ENCODE measurements at regions not wholly inside any gene's neighbourhood (a gene's known extent, or its start where the extent isn't known, plus 50 kb on each side); places are given as distances from the start of the nearest gene placed in this dataset.

DNA sequence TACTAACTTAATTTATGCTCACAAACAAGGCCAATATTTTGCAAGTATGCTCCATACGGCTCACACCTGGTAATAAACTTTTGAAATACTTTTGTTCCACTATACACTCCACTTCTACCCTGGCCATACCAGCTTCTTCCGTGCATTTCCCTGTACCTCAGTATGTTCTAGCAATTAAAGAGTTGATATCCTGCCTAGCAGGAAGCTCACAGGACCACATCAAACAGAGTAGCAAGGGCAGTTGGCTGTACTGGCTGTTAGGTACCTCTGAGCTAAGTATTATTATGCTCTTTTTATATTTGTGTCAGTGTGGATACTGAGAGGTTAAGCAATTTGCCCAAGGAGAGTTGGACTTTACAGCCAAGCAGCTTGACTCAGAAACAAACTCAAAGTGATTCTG, 257.7 kb downstream of the SLITRK6 start:
- H3K9me3 ChIP-seq, result no peaks in the 10 kb centered on the region
- TF ChIP-seq POLR2AphosphoS5 (IDR thresholded peaks at IDR 0.05), result no peak
- TF ChIP-seq POLR2A (IDR thresholded peaks at IDR 0.05), result no peak
- TF ChIP-seq, protein P1, sequence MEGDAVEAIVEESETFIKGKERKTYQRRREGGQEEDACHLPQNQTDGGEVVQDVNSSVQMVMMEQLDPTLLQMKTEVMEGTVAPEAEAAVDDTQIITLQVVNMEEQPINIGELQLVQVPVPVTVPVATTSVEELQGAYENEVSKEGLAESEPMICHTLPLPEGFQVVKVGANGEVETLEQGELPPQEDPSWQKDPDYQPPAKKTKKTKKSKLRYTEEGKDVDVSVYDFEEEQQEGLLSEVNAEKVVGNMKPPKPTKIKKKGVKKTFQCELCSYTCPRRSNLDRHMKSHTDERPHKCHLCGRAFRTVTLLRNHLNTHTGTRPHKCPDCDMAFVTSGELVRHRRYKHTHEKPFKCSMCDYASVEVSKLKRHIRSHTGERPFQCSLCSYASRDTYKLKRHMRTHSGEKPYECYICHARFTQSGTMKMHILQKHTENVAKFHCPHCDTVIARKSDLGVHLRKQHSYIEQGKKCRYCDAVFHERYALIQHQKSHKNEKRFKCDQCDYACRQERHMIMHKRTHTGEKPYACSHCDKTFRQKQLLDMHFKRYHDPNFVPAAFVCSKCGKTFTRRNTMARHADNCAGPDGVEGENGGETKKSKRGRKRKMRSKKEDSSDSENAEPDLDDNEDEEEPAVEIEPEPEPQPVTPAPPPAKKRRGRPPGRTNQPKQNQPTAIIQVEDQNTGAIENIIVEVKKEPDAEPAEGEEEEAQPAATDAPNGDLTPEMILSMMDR (IDR thresholded peaks at IDR 0.05), result no peak
- no peak for TF ChIP-seq EP300 (IDR thresholded peaks at IDR 0.05; ENCODE audit: low read depth)
- intact Hi-C loops (cut with DNase I; ENCODE audit: low total_unique reads), result no loop called here
- no peaks in the 10 kb centered on the region for H3K36me3 ChIP-seq
- WGBS, 2 donors (ENCODE audit: low coverage in 1 of 2), result 32 to 47% methylated on average over 2 of the region's 2 CpGs
- no peak for DNase-seq
- no peak overlapping the region for H3K27ac ChIP-seq
- no peaks in the 10 kb centered on the region for H3K4me1 ChIP-seq
- H3K27me3 ChIP-seq, result no peaks in the 10 kb centered on the region
- in situ Hi-C loops (cut with MboI; ENCODE audit: low pct_ligation_motif_present in 1 of 4, low pct_unique_long_range_greater_than_20kb in 1 of 4, low sequenced_read_pairs in 3 of 4), result no loop called here
- no peak overlapping the region for H3K4me3 ChIP-seq

DNA sequence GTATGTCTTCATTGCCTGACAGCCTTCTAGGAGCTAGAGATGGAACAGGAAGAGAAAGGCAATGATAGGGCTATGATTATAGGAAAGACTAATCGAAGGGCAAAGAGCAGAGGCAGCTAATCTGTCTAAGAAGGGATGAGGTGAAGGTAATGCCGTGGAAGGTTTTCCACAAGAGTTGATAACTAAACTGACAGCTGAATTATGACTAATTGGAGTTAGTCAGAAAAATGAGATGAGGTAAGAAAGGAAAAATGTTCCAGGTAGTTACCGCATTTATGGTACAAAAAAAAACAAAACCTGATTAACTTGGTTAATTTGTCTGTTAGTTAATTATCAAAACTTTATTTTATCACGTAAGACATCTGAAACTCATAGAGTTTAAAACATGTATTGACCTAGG, 260.3 kb downstream of the SLITRK6 start:
- Histone ChIP-seq H3K4me3 (no peak overlapping the region), H3K4me1 (no peaks in the 10 kb centered on the region), H3K27me3 (no peaks in the 10 kb centered on the region), H3K36me3 (no peaks in the 10 kb centered on the region), H3K27ac (no peak overlapping the region), H3K9me3 (no peaks in the 10 kb centered on the region)
- TF ChIP-seq EP300 (IDR thresholded peaks at IDR 0.05; ENCODE audit: low read depth), result no peak
- TF ChIP-seq, protein P1 (IDR thresholded peaks at IDR 0.05), result no peak
- no peak for TF ChIP-seq POLR2AphosphoS5 (IDR thresholded peaks at IDR 0.05)
- TF ChIP-seq POLR2A (IDR thresholded peaks at IDR 0.05), result no peak
- intact Hi-C loops (cut with DNase I; ENCODE audit: low total_unique reads), result no loop called here
- in situ Hi-C loops (cut with MboI; ENCODE audit: low pct_ligation_motif_present in 1 of 4, low pct_unique_long_range_greater_than_20kb in 1 of 4, low sequenced_read_pairs in 3 of 4), result no loop called here
- DNase-seq, result no peak
- WGBS, 2 donors (ENCODE audit: low coverage in 1 of 2), result 78 to 95% methylated on average over 4 of the region's 4 CpGs

DNA sequence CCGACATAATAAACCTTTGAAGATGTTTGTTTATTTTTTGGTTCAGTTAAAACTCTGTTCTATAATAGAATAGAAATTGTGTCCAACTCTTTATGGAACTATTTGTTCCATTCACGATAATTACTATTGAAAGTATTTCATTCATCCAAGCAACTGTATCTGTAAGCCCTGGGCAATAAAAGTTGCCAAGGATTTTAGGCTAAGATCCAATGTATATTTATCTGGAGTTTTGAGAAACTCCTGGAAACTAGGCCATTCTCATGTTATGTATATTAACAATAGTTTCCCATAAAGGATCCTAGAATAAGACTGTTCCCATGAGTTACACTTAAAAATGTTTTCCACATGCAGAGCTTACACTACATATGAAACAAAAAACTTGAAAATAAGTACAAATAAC, 261.6 kb downstream of the SLITRK6 start:
- TF ChIP-seq EP300 (IDR thresholded peaks at IDR 0.05; ENCODE audit: low read depth), result no peak
- TF ChIP-seq POLR2A (IDR thresholded peaks at IDR 0.05), result no peak
- TF ChIP-seq POLR2AphosphoS5 (IDR thresholded peaks at IDR 0.05), result no peak
- TF ChIP-seq, protein P1 (IDR thresholded peaks at IDR 0.05), result no peak
- intact Hi-C loops (cut with DNase I; ENCODE audit: low total_unique reads) (no loop called here), in situ Hi-C loops (cut with MboI; ENCODE audit: low pct_ligation_motif_present in 1 of 4, low pct_unique_long_range_greater_than_20kb in 1 of 4, low sequenced_read_pairs in 3 of 4) (no loop called here)
- no peak for DNase-seq
- H3K36me3 ChIP-seq, result no peaks in the 10 kb centered on the region
- no peak overlapping the region for H3K27ac ChIP-seq
- no peak overlapping the region for H3K4me3 ChIP-seq
- no peaks in the 10 kb centered on the region for H3K27me3 ChIP-seq
- no peaks in the 10 kb centered on the region for H3K4me1 ChIP-seq
- no peaks in the 10 kb centered on the region for H3K9me3 ChIP-seq
- 63 to 68% methylated on average over 2 of the region's 2 CpGs for WGBS, 2 donors (ENCODE audit: low coverage in 1 of 2)

DNA sequence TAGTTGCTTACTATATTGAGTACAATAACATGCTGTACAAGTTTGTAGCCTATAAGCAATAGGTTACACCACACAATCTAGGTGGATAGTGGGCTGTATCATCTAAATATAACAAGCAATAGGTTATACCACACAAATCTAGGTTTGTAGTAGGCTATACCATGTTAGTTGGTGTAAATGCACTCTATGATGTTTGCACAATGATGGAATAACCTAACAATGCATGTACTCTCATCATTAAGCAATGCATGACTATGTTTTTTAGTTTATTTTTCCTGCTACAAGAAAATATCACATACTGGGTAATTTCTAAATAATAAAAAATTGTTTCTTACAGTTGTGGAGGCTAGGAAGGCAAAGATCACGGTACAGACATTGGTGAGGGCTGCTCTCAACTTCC, 262.5 kb downstream of the SLITRK6 start:
- TF ChIP-seq POLR2A (IDR thresholded peaks at IDR 0.05) (no peak), EP300 (IDR thresholded peaks at IDR 0.05; ENCODE audit: low read depth) (no peak), POLR2AphosphoS5 (IDR thresholded peaks at IDR 0.05) (no peak)
- TF ChIP-seq, protein P1 (IDR thresholded peaks at IDR 0.05), result no peak
- 64 to 77% methylated on average over 1 of the region's 1 CpG for WGBS, 2 donors (ENCODE audit: low coverage in 1 of 2)
- H3K36me3 ChIP-seq, result no peaks in the 10 kb centered on the region
- H3K4me1 ChIP-seq, result no peaks in the 10 kb centered on the region
- no peaks in the 10 kb centered on the region for H3K9me3 ChIP-seq
- in situ Hi-C loops (cut with MboI; ENCODE audit: low pct_ligation_motif_present in 1 of 4, low pct_unique_long_range_greater_than_20kb in 1 of 4, low sequenced_read_pairs in 3 of 4), result no loop called here
- DNase-seq, result no peak
- H3K4me3 ChIP-seq, result no peak overlapping the region
- no peak overlapping the region for H3K27ac ChIP-seq
- intact Hi-C loops (cut with DNase I; ENCODE audit: low total_unique reads), result no loop called here
- H3K27me3 ChIP-seq, result no peaks in the 10 kb centered on the region
